ENCODE measurements at regions not wholly inside any gene's neighbourhood (a gene's known extent, or its start where the extent isn't known, plus 50 kb on each side); places are given as distances from the start of the nearest gene placed in this dataset.

- no peak for TF ChIP-seq CTCF (IDR thresholded peaks at IDR 0.05; ENCODE audit: low read depth, low read length)
- Histone ChIP-seq H3K9me3 (ENCODE audit: low read depth) (no peaks in the 10 kb centered on the region), H3K4me1 (ENCODE audit: low read depth) (peaks cover 3% of the 10 kb centered on the region), H3K4me3 (no peak overlapping the region), H3K27me3 (no peaks in the 10 kb centered on the region), H3K36me3 (no peaks in the 10 kb centered on the region), H3K27ac (no peak overlapping the region)
- no peak for DNase-seq (ENCODE audit: low read depth in 1 of 2, low spot score in 1 of 2)
These were observed 1929.6 kb upstream of the CDH6 start for GRCh38 chr5:29263915-29264351.

GRCh38 chr5:29262339-29263123 is 1931.0 kb upstream of the CDH6 start:
- Histone ChIP-seq H3K36me3 (no peaks in the 10 kb centered on the region), H3K27ac (no peak overlapping the region), H3K9me3 (ENCODE audit: low read depth) (no peaks in the 10 kb centered on the region), H3K4me1 (ENCODE audit: low read depth) (peaks cover 3% of the 10 kb centered on the region), H3K27me3 (no peaks in the 10 kb centered on the region), H3K4me3 (no peak overlapping the region)
- no peak for TF ChIP-seq CTCF (IDR thresholded peaks at IDR 0.05; ENCODE audit: low read depth, low read length)
- DNase-seq (ENCODE audit: low read depth in 1 of 2, low spot score in 1 of 2): no peak

GRCh38 chr5:29261213-29261612 is 1932.3 kb upstream of the CDH6 start:
- DNase-seq (ENCODE audit: low read depth in 1 of 2, low spot score in 1 of 2): no peak
- Histone ChIP-seq H3K27ac (no peak overlapping the region), H3K9me3 (ENCODE audit: low read depth) (no peaks in the 10 kb centered on the region), H3K4me1 (ENCODE audit: low read depth) (peaks cover 3% of the 10 kb centered on the region), H3K36me3 (no peaks in the 10 kb centered on the region), H3K4me3 (no peak overlapping the region), H3K27me3 (no peaks in the 10 kb centered on the region)
- TF ChIP-seq CTCF (IDR thresholded peaks at IDR 0.05; ENCODE audit: low read depth, low read length): no peak

GRCh38 chr5:29252390-29252789 is 1941.1 kb upstream of the CDH6 start:
- H3K27ac ChIP-seq: no peak overlapping the region
- H3K9me3 ChIP-seq (ENCODE audit: low read depth): no peaks in the 10 kb centered on the region
- DNase-seq (ENCODE audit: low read depth in 1 of 2, low spot score in 1 of 2): no peak
- H3K4me3 ChIP-seq: no peak overlapping the region
- no peaks in the 10 kb centered on the region for H3K36me3 ChIP-seq
- H3K27me3 ChIP-seq: no peaks in the 10 kb centered on the region
- no peak for TF ChIP-seq CTCF (IDR thresholded peaks at IDR 0.05; ENCODE audit: low read depth, low read length)
- H3K4me1 ChIP-seq (ENCODE audit: low read depth): no peaks in the 10 kb centered on the region

- no peak overlapping the region for H3K27ac ChIP-seq
- H3K4me3 ChIP-seq: no peak overlapping the region
- no peaks in the 10 kb centered on the region for H3K9me3 ChIP-seq (ENCODE audit: low read depth)
- DNase-seq (ENCODE audit: low read depth in 1 of 2, low spot score in 1 of 2): no peak
- H3K27me3 ChIP-seq: no peaks in the 10 kb centered on the region
- no peaks in the 10 kb centered on the region for H3K36me3 ChIP-seq
- H3K4me1 ChIP-seq (ENCODE audit: low read depth): no peaks in the 10 kb centered on the region
- TF ChIP-seq CTCF (IDR thresholded peaks at IDR 0.05; ENCODE audit: low read depth, low read length): no peak
These were observed 1946.0 kb upstream of the CDH6 start for GRCh38 chr5:29247346-29248028.

Data from cardiac muscle cell (in vitro differentiated cells and primary cell).